Lower leg skin (tissue), 3 donors: ENCODE measurements at regions not wholly inside any gene's neighbourhood (a gene's known extent, or its start where the extent isn't known, plus 50 kb on each side); places are given as distances from the start of the nearest gene placed in this dataset.

Experiments
- POLR2A ChIP-seq, 2 donors: fragments of 450-650 bp; IDR thresholded peaks; one replicate each; pipeline ENCODE4 v1.6.1; 2016 to 2017; ENCODE audit warnings: antibody characterized with exemption in 2 of 2, mild to moderate bottlenecking in 1 of 2, moderate library complexity in 1 of 2
- TF ChIP-seq, protein P1 (sequence below), 3 donors: fragments of 450-650 bp; IDR thresholded peaks; one replicate each; pipeline ENCODE4 v1.5.1; 2016; ENCODE audit warnings: antibody characterized with exemption in 3 of 3, mild to moderate bottlenecking in 3 of 3, moderate library complexity in 2 of 3

DNA sequence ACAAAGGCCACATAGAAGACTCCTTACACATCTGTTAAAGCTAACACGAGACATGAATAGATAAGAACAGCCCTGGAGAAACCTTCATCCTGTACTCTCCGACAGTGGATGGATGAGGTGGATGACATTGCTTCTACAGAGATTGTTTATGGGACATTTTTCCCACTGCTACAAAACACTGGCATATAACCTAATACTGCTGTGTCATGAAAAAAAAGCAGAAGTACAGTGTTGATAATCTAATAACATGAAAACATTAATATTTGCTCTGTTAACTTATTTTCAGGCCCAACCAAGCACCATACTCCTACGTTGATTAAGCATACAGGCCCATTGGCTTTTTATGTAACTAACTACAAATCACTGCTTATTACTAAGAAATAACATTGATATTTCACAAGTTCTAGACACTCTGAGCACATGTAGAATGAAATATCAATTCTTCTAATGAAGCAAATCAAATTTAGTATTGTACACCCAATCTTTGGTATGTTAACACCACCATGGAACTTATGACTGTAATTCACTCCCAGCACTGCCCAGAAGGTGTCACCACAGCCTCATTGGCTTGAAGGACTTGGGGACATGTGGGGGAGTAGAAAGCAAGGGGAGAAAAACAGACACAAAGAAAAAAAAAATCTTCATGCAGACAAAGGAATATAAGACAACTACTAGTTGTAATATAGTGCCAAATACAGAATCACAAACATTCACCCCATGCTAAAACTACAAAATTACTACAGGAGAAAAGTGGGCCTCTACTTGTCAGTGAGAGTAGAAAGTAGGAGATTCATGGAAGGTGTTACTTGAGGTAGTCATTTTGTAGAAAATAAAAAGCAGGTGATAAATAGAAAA lies 330.0 kb upstream of the PMFBP1 start:
- TF ChIP-seq, protein P1, sequence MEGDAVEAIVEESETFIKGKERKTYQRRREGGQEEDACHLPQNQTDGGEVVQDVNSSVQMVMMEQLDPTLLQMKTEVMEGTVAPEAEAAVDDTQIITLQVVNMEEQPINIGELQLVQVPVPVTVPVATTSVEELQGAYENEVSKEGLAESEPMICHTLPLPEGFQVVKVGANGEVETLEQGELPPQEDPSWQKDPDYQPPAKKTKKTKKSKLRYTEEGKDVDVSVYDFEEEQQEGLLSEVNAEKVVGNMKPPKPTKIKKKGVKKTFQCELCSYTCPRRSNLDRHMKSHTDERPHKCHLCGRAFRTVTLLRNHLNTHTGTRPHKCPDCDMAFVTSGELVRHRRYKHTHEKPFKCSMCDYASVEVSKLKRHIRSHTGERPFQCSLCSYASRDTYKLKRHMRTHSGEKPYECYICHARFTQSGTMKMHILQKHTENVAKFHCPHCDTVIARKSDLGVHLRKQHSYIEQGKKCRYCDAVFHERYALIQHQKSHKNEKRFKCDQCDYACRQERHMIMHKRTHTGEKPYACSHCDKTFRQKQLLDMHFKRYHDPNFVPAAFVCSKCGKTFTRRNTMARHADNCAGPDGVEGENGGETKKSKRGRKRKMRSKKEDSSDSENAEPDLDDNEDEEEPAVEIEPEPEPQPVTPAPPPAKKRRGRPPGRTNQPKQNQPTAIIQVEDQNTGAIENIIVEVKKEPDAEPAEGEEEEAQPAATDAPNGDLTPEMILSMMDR (IDR thresholded peaks at IDR 0.05): no peak
- TF ChIP-seq POLR2A (IDR thresholded peaks at IDR 0.05): no peak
